HEK293T (cell line): ENCODE measurements at regions not wholly inside any gene's neighbourhood (a gene's known extent, or its start where the extent isn't known, plus 50 kb on each side); places are given as distances from the start of the nearest gene placed in this dataset.

ENCODE experiments used
- CTCF ChIA-PET: fragments of 350-600 bp; formaldehyde crosslinking; extraction: SDS; loops from one replicate; lab custom pipeline; 2021; ENCODE audit warnings: antibody characterized with exemption, inconsistent platforms; lab: Yijun Ruan, JAX
- POLR2A ChIA-PET: fragments of 350-600 bp; formaldehyde crosslinking; extraction: SDS; loops from one replicate; lab custom pipeline; 2020; ENCODE audit warnings: antibody characterized with exemption, inconsistent platforms; lab: Yijun Ruan, JAX
- DNase-seq: peaks from one replicate; pipeline ENCODE4 v3.0.0; 2012; ENCODE audit warnings: mixed read lengths; ENCODE audit errors: extremely low spot score
- ARNT ChIP-seq: fragments of 450-650 bp; IDR thresholded peaks from 2 replicates; pipeline ENCODE4 v1.6.1; 2017; ENCODE audit warnings: mild to moderate bottlenecking
- BHLHE40 ChIP-seq: fragments of 450-650 bp; IDR thresholded peaks from 2 replicates; pipeline ENCODE4 v1.6.1; 2016; ENCODE audit warnings: mild to moderate bottlenecking, moderate library complexity, borderline replicate concordance
- CTBP1 ChIP-seq: fragments of 450-650 bp; IDR thresholded peaks from 2 replicates; pipeline ENCODE4 v1.6.1; 2016; ENCODE audit warnings: borderline replicate concordance
- ELF4 ChIP-seq: fragments of 450-650 bp; IDR thresholded peaks from 2 replicates; pipeline ENCODE4 v1.6.1; 2017; ENCODE audit warnings: antibody characterized with exemption
- FOXA1 ChIP-seq: fragments of 450-650 bp; IDR thresholded peaks from 2 replicates; pipeline ENCODE4 v1.6.1; 2016; ENCODE audit warnings: mild to moderate bottlenecking
- FOXK2 ChIP-seq: fragments of 450-650 bp; IDR thresholded peaks from 2 replicates; pipeline ENCODE4 v1.6.1; 2016; ENCODE audit warnings: mild to moderate bottlenecking
- FOXM1 ChIP-seq: fragments of 450-650 bp; IDR thresholded peaks from 2 replicates; pipeline ENCODE4 v1.6.1; 2017; ENCODE audit warnings: mild to moderate bottlenecking, borderline replicate concordance
- HDGF ChIP-seq: fragments of 450-650 bp; IDR thresholded peaks from 2 replicates; pipeline ENCODE4 v1.6.1; 2017; ENCODE audit warnings: antibody characterized with exemption, borderline replicate concordance
- L3MBTL2 ChIP-seq: fragments of 450-650 bp; conservative IDR thresholded peaks from 2 replicates; pipeline ENCODE4 v1.6.1; 2016; ENCODE audit warnings: mild to moderate bottlenecking
- LEF1 ChIP-seq: fragments of 450-650 bp; IDR thresholded peaks from 2 replicates; pipeline ENCODE4 v1.6.1; 2017; ENCODE audit warnings: mild to moderate bottlenecking, borderline replicate concordance
- NFRKB ChIP-seq: fragments of 450-650 bp; IDR thresholded peaks from 2 replicates; pipeline ENCODE4 v1.6.1; 2016; ENCODE audit warnings: mild to moderate bottlenecking, moderate library complexity
- PKNOX1 ChIP-seq: fragments of 450-650 bp; IDR thresholded peaks from 2 replicates; pipeline ENCODE4 v1.6.1; 2016
- SP1 ChIP-seq: fragments of 450-650 bp; IDR thresholded peaks from 2 replicates; pipeline ENCODE4 v1.6.1; 2017
- SUZ12 ChIP-seq: fragments of 450-650 bp; IDR thresholded peaks from 2 replicates; pipeline ENCODE4 v1.6.1; 2016; ENCODE audit warnings: mild to moderate bottlenecking
- TARDBP ChIP-seq: fragments of 450-650 bp; IDR thresholded peaks from 2 replicates; pipeline ENCODE4 v1.6.1; 2016
- ZNF384 ChIP-seq: fragments of 450-650 bp; IDR thresholded peaks from 2 replicates; pipeline ENCODE4 v1.6.1; 2016

GRCh38 chr16:85464383-85465305, 148.5 kb upstream of the GSE1 start:
- no peak for DNase-seq
- TF ChIP-seq PKNOX1 (no peak), HDGF (no peak)
- CTCF ChIA-PET: interaction anchor here (1.1 to 1.5 kb wide), 2 partner anchors 27 to 189 kb away, joined by 3 to 6 read pairs; no protein-coding TSS in a partner anchor
- POLR2A ChIA-PET: no interaction called here

- no peak for DNase-seq
- ChIA-PET POLR2A (no interaction called here), CTCF (interaction anchor here (1.5 kb wide), 1 partner anchor 26 kb away, joined by 6 read pairs; no protein-coding TSS in a partner anchor)
- TF ChIP-seq ARNT: no peak
- TF ChIP-seq ELF4: no peak
- no peak for TF ChIP-seq LEF1
- no peak for TF ChIP-seq SP1
- no peak for TF ChIP-seq FOXM1
- no peak for TF ChIP-seq PKNOX1
- no peak for TF ChIP-seq CTBP1
- TF ChIP-seq FOXK2: no peak
- no peak for TF ChIP-seq L3MBTL2
- TF ChIP-seq FOXA1: no peak
- TF ChIP-seq BHLHE40: no peak
- TF ChIP-seq HDGF: no peak
- TF ChIP-seq ZNF384: no peak
- no peak for TF ChIP-seq TARDBP
- TF ChIP-seq NFRKB: no peak
- no peak for TF ChIP-seq SUZ12
Observed at GRCh38 chr16:85465328-85466303, 147.5 kb upstream of the GSE1 start.

GRCh38 chr16:85466304-85466700, 146.8 kb upstream of the GSE1 start:
- POLR2A ChIA-PET: no interaction called here
- CTCF ChIA-PET: interaction anchor here (1.5 kb wide), 1 partner anchor 25 kb away, joined by 6 read pairs; no protein-coding TSS in a partner anchor

GRCh38 chr16:85466989-85467388, 146.1 kb upstream of the GSE1 start:
- ChIA-PET CTCF (interaction anchor here (1.0 kb wide), 1 partner anchor 13 kb away, joined by 3 read pairs; no protein-coding TSS in a partner anchor), POLR2A (no interaction called here)
- TF ChIP-seq TARDBP: no peak
- no peak for TF ChIP-seq SUZ12
- no peak for TF ChIP-seq L3MBTL2
- TF ChIP-seq FOXK2: no peak
- TF ChIP-seq BHLHE40: no peak
- TF ChIP-seq SP1: no peak
- DNase-seq: no peak

More at GRCh38 chr16:85466304-85466700, 146.8 kb upstream of the GSE1 start:
- TF ChIP-seq ARNT: no peak
- DNase-seq: no peak

- TF ChIP-seq L3MBTL2: no peak
- no peak for TF ChIP-seq LEF1
- TF ChIP-seq TARDBP: no peak
- ChIA-PET CTCF (no interaction called here), POLR2A (interaction anchor here (0.8 kb wide), 1 partner anchor 14 kb away, joined by 3 read pairs; no protein-coding TSS in a partner anchor)
- DNase-seq: no peak
Observed at GRCh38 chr16:85469929-85470590, 143.1 kb upstream of the GSE1 start.

- TF ChIP-seq PKNOX1: no peak
- TF ChIP-seq BHLHE40: no peak
- TF ChIP-seq LEF1: no peak
- no peak for TF ChIP-seq FOXM1
- TF ChIP-seq ARNT: no peak
- no peak for TF ChIP-seq FOXK2
- no peak for TF ChIP-seq FOXA1
- no peak for TF ChIP-seq SUZ12
- TF ChIP-seq L3MBTL2: no peak
- no peak for TF ChIP-seq ELF4
- TF ChIP-seq HDGF: no peak
- no peak for TF ChIP-seq ZNF384
- no peak for TF ChIP-seq CTBP1
- DNase-seq: no peak
- ChIA-PET POLR2A (interaction anchor here (0.8 kb wide), 1 partner anchor 15 kb away, joined by 3 read pairs; no protein-coding TSS in a partner anchor), CTCF (no interaction called here)
Observed at GRCh38 chr16:85470873-85471272, 142.2 kb upstream of the GSE1 start.
